HepG2 (cell line): ENCODE measurements at regions not wholly inside any gene's neighbourhood (a gene's known extent, or its start where the extent isn't known, plus 50 kb on each side); places are given as distances from the start of the nearest gene placed in this dataset.
"Not testable (repeated sequence)": the region's sequence is repeated elsewhere in the genome, so short reads cannot be mapped to it uniquely, and the experiment has no call there.

Source experiments
- ATAC-seq: fragments of 200-7000 bp; cut with Tn5 transposase; 3 replicates; pipeline ENCODE4 v1.9.1; 2020; ENCODE audit warnings: mild to moderate bottlenecking, moderate library complexity
- BruUV-seq: library from RNA; stranded (reverse); fragments of 400-500 nt; replicated peaks from 2 replicates; lab custom pipeline; 2021; lab: Mats Ljungman, UMichigan
- CTCF ChIA-PET: fragments of 300-600 bp; formaldehyde crosslinking; extraction: SDS; loops from one replicate; lab custom pipeline; 2021; ENCODE audit warnings: low total read pairs, inconsistent platforms, low intra/inter-chr PET ratio; lab: Yijun Ruan, JAX
- POLR2A ChIA-PET: fragments of 350-600 bp; sonication (Branson Sonifier 250); formaldehyde crosslinking; loops from one replicate; lab custom pipeline; 2020; ENCODE audit warnings: antibody characterized with exemption, inconsistent platforms; lab: Yijun Ruan, JAX
- DNase-seq: peaks from one replicate; pipeline ENCODE4 v3.0.0-alpha.2; 2015; ENCODE audit warnings: low spot score
- FAIRE-seq: peaks from 3 replicates; lab custom pipeline; 2011; peaks lifted over from hg19 to GRCh38; lab: Jason Lieb, UNC
- H2AFZ ChIP-seq: one replicate; pipeline ENCODE4 v1.6.1; 2011; ENCODE audit warnings: low read length, inconsistent platforms
- H3K27ac ChIP-seq: fragments of 300-600 bp; 3 replicates; pipeline ENCODE4 v1.8.0; 2011; ENCODE audit warnings: mixed run types, mild to moderate bottlenecking, mixed read lengths, low read length, inconsistent platforms; ENCODE audit not compliant: insufficient read depth; ENCODE audit errors: extremely low read length
- H3K27me3 ChIP-seq, 2 experiments: fragments of 200-600 bp in 1 of 2; 2 replicates in 1 of 2; 3 replicates in 1 of 2; pipeline versions ENCODE4 v1.6.0 to v1.8.0; 2011; ENCODE audit warnings: low read length in 2 of 2, mild to moderate bottlenecking in 2 of 2, moderate library complexity in 2 of 2, inconsistent platforms in 1 of 2; ENCODE audit not compliant: insufficient read depth in 2 of 2, control insufficient read depth in 1 of 2
- H3K36me3 ChIP-seq, 2 experiments: fragments of 200-600 bp in 1 of 2; replicated peaks in 1 of 2; 2 replicates in 1 of 2; 3 replicates in 1 of 2; pipeline versions ENCODE4 v1.5.1 to v1.8.0; 2011; ENCODE audit warnings: low read length in 2 of 2, inconsistent platforms in 1 of 2; ENCODE audit not compliant: insufficient read depth in 2 of 2, control insufficient read depth in 1 of 2
- H3K4me1 ChIP-seq: 2 replicates; pipeline ENCODE4 v1.5.1; 2012; ENCODE audit warnings: low read length, inconsistent platforms; ENCODE audit not compliant: insufficient read depth
- H3K4me2 ChIP-seq: 2 replicates; pipeline ENCODE4 v1.6.0; 2011; ENCODE audit warnings: low read depth, low read length, inconsistent platforms
- H3K4me3 ChIP-seq, 3 experiments: fragments of 200-600 bp in 1 of 3; sonication (generic), shearing (Covaris generic) in 1 of 3; replicated peaks in 1 of 3; 2 replicates each; pipeline ENCODE4 v1.5.1; 2011 to 2016; ENCODE audit warnings: low read length in 3 of 3, inconsistent platforms in 2 of 3, low read depth in 2 of 3, mild to moderate bottlenecking in 2 of 3, control low read depth in 1 of 3, mixed read lengths in 1 of 3; ENCODE audit not compliant: insufficient read depth in 1 of 3
- H3K79me2 ChIP-seq: one replicate; pipeline ENCODE4 v1.6.1; 2011; ENCODE audit warnings: low read length, inconsistent platforms; ENCODE audit not compliant: insufficient read depth
- H3K9ac ChIP-seq: 2 replicates; pipeline ENCODE4 v1.6.0; 2011; ENCODE audit warnings: mild to moderate bottlenecking, low read depth, low read length, inconsistent platforms; ENCODE audit not compliant: insufficient read depth
- H3K9me3 ChIP-seq: 2 replicates; pipeline ENCODE4 v1.5.1; 2012; ENCODE audit warnings: mild to moderate bottlenecking, low read length
- H4K20me1 ChIP-seq: 2 replicates; pipeline ENCODE4 v1.6.0; 2011; ENCODE audit warnings: inconsistent platforms, mild to moderate bottlenecking, low read length, moderate library complexity; ENCODE audit not compliant: insufficient read depth
- ZNF564 ChIP-seq: sonication (generic); formaldehyde crosslinking; IDR thresholded peaks from 2 replicates; pipeline ENCODE4 v1.8.1; 2023; ENCODE audit warnings: mild to moderate bottlenecking, missing genetic modification reagents
- ZNF773 ChIP-seq: sonication (generic); formaldehyde crosslinking; IDR thresholded peaks from 2 replicates; pipeline ENCODE4 v1.4.0; 2020; ENCODE audit warnings: missing genetic modification reagents, borderline replicate concordance
- ZNF879 ChIP-seq: sonication (generic); formaldehyde crosslinking; IDR thresholded peaks from 2 replicates; pipeline ENCODE4 v1.8.1; 2023; ENCODE audit warnings: missing genetic modification reagents
- WGBS: methylation state at CpG from one replicate; pipeline ENCODE4 v1.1.6; 2017; ENCODE audit warnings: low lambda C conversion rate; 5-methylcytosine and 5-hydroxymethylcytosine counted together
- in situ Hi-C: cut with HindIII; loops from 2 replicates; pipeline ENCODE4 v1.10.0; 2017; ENCODE audit warnings: low pct_unique_long_range_greater_than_20kb; ENCODE audit not compliant: extremely low pct_ligation_motif_present
- intact Hi-C: fragments of 100-400 bp; cut with micrococcal nuclease; formaldehyde crosslinking; loops from one replicate; pipeline ENCODE4 v1.10.0; 2022; ENCODE audit not compliant: unreplicated experiment

DNA sequence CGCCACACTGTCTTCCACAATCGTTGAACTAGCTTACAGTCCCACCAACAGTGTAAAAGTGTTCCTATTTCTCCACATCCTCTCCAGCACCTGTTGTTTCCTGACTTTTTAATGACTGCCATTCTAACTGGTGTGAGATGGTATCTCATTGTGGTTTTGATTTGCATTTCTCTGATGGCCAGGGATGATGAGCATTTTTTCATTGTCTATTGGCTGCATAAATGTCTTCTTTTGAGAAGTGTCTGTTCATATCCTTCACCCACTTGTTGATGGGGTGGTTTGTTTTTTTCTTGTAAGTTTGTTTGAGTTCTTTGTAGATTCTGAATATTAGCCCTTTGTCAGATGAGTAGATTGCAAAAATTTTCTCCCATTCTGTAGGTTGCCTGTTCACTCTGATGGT is 74.3 kb upstream of the RELN start:
- POLR2A ChIA-PET, ATAC-seq, DNase-seq, FAIRE-seq, H3K27me3 ChIP-seq, CTCF ChIA-PET, H3K4me3 ChIP-seq, H3K4me2 ChIP-seq, H3K79me2 ChIP-seq, H2AFZ ChIP-seq, in situ Hi-C loops, H3K36me3 ChIP-seq, H4K20me1 ChIP-seq, BruUV-seq, H3K27ac ChIP-seq, H3K9ac ChIP-seq: not testable (repeated sequence)
- WGBS = 97% methylated on average over 2 of the region's 2 CpGs
- H3K9me3 ChIP-seq = peaks cover 13% of the 10 kb centered on the region; the same call in 1 of the 2 replicates
- intact Hi-C loops = loop anchor here (2.0 kb wide), 1 partner anchor 27 kb away; no protein-coding TSS in a partner anchor
- peaks cover 80% of the 10 kb centered on the region for H3K4me1 ChIP-seq

DNA sequence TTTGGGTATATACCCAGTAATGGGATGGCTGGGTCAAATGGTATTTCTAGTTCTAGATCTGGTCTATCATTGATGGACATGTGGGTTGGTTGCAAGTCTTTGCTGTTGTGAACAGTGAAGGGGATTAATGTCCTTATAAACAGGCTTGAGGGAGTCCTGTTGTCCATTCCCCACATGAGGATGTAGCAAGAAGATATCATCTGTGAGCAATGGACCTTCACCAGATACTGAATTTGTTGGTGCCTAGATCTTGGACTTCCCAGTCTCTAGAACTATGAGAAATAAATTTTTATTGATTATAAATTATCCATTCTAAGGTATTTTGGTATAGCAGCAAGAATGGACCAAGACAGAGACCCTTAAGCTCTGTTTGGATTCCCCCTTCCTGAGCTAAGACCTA is 72.2 kb upstream of the RELN start:
- in situ Hi-C loops = no loop called here
- Histone ChIP-seq H4K20me1 (no peaks in the 10 kb centered on the region), H3K9me3 (0 out of 2 replicates have a peak, but pooled peaks cover 4% of the 10 kb centered on the region), H3K36me3 (no peaks in the 10 kb centered on the region), H3K27me3 (no peaks in the 10 kb centered on the region), H3K4me2 (no peak overlapping the region), H3K4me3 (no peak overlapping the region), H3K79me2 (no peaks in the 10 kb centered on the region), H3K9ac (no peak overlapping the region), H2AFZ (no peak overlapping the region), H3K27ac (no peak overlapping the region), H3K4me1 (peaks cover 78% of the 10 kb centered on the region)
- intact Hi-C loops = no loop called here
- FAIRE-seq = no peak
- TF ChIP-seq ZNF879 = no peak
- no peak for TF ChIP-seq ZNF773 (CRISPR knock-in tag)
- peak; percentile 95 for TF ChIP-seq ZNF564 (CRISPR knock-in tag)
- no peak for DNase-seq
- BruUV-seq = no TSS peak
- ChIA-PET POLR2A (interaction anchor here (0.7 kb wide), 1 partner anchor 51 kb away, joined by 3 read pairs; no protein-coding TSS in a partner anchor), CTCF (no interaction called here)
- ATAC-seq = no peak
